Thoracic aorta (tissue), 2 donors: ENCODE measurements at regions not wholly inside any gene's neighbourhood (a gene's known extent, or its start where the extent isn't known, plus 50 kb on each side); places are given as distances from the start of the nearest gene placed in this dataset.
"Not testable (repeated sequence)": the region's sequence is repeated elsewhere in the genome, so short reads cannot be mapped to it uniquely, and the experiment has no call there.

ENCODE experiments used
- ATAC-seq: fragments of 150-250 bp; one replicate; pipeline ENCODE4 v1.8.0; 2017; ENCODE audit warnings: low read depth; ENCODE audit not compliant: insufficient number of reproducible peaks, low FRiP score
- DNase-seq: peaks from one replicate; pipeline ENCODE4 v3.0.0-alpha.2; 2020; ENCODE audit warnings: low spot score
- H3K27ac ChIP-seq, 2 donors: fragments of 200-600 bp; sonication (generic); 1 replicate in 1 of 2; 2 replicates in 1 of 2; pipeline ENCODE4 v1.5.1; 2016; ENCODE audit warnings: mild to moderate bottlenecking in 2 of 2, moderate library complexity in 2 of 2
- H3K27me3 ChIP-seq: fragments of 200-600 bp; sonication (generic); replicated peaks from 2 replicates; pipeline ENCODE4 v1.6.0; 2016; ENCODE audit warnings: mild to moderate bottlenecking; ENCODE audit not compliant: insufficient read depth
- H3K36me3 ChIP-seq: fragments of 200-600 bp; sonication (generic); one replicate; pipeline ENCODE4 v1.5.1; 2016
- H3K4me1 ChIP-seq, 2 donors: fragments of 200-600 bp; sonication (generic); 1 replicate in 1 of 2; 2 replicates in 1 of 2; pipeline versions ENCODE4 v1.5.1 to v1.6.0; 2016; ENCODE audit warnings: low read depth in 2 of 2, mild to moderate bottlenecking in 1 of 2; ENCODE audit not compliant: control insufficient read depth in 1 of 2
- H3K4me3 ChIP-seq: fragments of 200-600 bp; sonication (generic); 2 replicates; pipeline ENCODE4 v1.5.1; 2016; ENCODE audit warnings: mild to moderate bottlenecking
- H3K9me3 ChIP-seq: fragments of 200-600 bp; sonication (generic); 2 replicates; pipeline ENCODE4 v1.5.1; 2016
- TF ChIP-seq, protein P1 (sequence below): fragments of 200-600 bp; sonication (generic); IDR thresholded peaks from one replicate; pipeline ENCODE4 v1.5.1; 2019; ENCODE audit warnings: antibody characterized with exemption

DNA sequence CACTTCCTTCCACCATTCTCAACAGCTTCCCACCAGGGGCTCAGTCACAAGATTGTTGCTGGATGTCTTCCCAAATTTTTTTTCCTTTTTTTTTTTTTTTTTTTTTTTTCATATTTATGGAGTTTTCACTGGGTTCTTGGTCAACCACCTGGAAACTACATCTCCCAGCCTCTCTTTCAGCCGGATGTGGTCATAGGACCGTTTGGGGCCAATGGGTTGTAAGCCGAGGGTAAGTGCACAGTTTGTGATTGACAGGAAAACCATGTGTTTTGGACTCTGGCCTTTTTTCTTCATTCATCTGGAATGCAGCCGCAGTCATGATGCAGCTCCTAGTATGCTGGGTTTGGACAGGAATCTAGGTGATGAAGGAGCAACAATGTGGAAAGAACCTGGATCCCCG, 337.1 kb upstream of the FOXK1 start:
- H3K27ac ChIP-seq = no peak overlapping the region
- no peak for DNase-seq
- TF ChIP-seq, protein P1, sequence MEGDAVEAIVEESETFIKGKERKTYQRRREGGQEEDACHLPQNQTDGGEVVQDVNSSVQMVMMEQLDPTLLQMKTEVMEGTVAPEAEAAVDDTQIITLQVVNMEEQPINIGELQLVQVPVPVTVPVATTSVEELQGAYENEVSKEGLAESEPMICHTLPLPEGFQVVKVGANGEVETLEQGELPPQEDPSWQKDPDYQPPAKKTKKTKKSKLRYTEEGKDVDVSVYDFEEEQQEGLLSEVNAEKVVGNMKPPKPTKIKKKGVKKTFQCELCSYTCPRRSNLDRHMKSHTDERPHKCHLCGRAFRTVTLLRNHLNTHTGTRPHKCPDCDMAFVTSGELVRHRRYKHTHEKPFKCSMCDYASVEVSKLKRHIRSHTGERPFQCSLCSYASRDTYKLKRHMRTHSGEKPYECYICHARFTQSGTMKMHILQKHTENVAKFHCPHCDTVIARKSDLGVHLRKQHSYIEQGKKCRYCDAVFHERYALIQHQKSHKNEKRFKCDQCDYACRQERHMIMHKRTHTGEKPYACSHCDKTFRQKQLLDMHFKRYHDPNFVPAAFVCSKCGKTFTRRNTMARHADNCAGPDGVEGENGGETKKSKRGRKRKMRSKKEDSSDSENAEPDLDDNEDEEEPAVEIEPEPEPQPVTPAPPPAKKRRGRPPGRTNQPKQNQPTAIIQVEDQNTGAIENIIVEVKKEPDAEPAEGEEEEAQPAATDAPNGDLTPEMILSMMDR = no peak

DNA sequence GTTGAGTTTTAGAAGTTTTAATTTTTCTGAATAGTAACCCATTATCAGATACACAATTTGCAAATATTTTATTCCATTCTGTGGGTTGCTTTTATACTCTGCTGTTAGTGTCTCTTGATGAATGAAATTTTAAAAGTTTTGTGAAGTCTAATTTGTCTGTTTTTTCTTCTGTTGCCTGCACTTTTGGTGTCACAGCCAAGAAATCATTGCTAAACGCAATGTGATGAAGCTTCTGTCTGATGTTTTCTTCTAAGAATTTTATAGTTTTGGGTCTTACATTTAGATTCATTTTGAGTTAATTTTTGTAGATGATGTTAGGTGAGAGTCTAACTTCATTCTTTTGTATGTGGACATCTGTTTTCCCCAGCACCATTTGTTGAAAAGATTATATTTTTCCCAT, 330.0 kb upstream of the FOXK1 start:
- no peaks in the 10 kb centered on the region for H3K36me3 ChIP-seq
- no peaks in the 10 kb centered on the region for H3K27me3 ChIP-seq
- no peak for ATAC-seq
- TF ChIP-seq, protein P1 = no peak
- no peak overlapping the region for H3K4me3 ChIP-seq
- DNase-seq = no peak
- H3K4me1 ChIP-seq = no peaks in the 10 kb centered on the region
- H3K27ac ChIP-seq = no peak overlapping the region
- H3K9me3 ChIP-seq = no peaks in the 10 kb centered on the region

More for the DNA sequence above, 337.1 kb upstream of the FOXK1 start:
- no peak overlapping the region for H3K4me3 ChIP-seq
- no peak for ATAC-seq
- H3K4me1 ChIP-seq = no peaks in the 10 kb centered on the region
- H3K9me3 ChIP-seq = no peaks in the 10 kb centered on the region
- H3K27me3 ChIP-seq = no peaks in the 10 kb centered on the region
- H3K36me3 ChIP-seq = no peaks in the 10 kb centered on the region

DNA sequence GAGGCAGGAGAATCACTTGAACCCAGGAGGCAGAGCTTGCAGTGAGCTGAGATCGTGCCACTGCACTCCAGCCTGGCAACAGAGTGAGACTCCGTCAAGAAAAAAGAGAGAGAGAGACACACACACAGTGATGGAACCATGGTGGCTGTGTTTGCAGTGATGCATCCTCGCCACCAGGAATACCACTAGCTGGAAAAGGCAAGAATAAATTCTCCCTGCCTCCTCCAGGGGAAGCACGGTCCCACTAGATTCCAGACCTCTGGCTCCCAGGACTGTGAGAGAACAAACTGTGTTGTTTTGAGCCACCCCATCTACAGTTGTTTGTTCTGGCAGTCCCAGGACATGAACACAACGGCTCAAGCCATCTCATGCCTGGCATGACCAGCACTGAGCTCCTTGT, 320.3 kb upstream of the FOXK1 start:
- no peak for ATAC-seq

DNA sequence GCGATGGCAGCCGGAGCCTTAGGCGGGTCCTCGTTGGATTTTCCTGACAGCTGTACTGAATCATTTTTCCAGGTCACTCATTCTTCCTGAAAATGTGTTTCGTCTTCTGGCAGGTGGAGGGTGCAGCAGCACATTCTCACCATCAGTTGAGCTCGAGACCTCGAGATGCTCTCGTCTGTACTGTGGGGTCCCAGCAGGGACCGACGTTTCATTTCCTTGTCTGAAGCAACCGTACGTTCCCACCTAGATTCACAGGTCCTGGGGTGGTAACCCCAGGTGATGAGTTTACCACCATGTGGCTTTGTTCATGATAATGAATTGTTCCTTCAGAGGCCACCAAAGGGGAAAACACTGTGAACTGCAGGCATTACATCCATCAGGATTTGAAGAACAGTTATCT, 298.5 kb upstream of the FOXK1 start:
- Histone ChIP-seq H3K27ac (no peak overlapping the region), H3K36me3 (no peaks in the 10 kb centered on the region), H3K4me3 (no peak overlapping the region), H3K4me1 (peaks cover 0 to 8% of the 10 kb centered on the region in 2 donors), H3K27me3 (no peaks in the 10 kb centered on the region), H3K9me3 (peaks cover under 1% of the 10 kb centered on the region)
- DNase-seq (no peak), ATAC-seq (no peak)
- TF ChIP-seq, protein P1 = no peak

More for the DNA sequence above, 320.3 kb upstream of the FOXK1 start:
- Histone ChIP-seq H3K27me3 (no peaks in the 10 kb centered on the region), H3K27ac (no peak overlapping the region), H3K36me3 (no peaks in the 10 kb centered on the region), H3K9me3 (no peaks in the 10 kb centered on the region), H3K4me3 (no peak overlapping the region), H3K4me1 (no peaks in the 10 kb centered on the region)
- TF ChIP-seq, protein P1 = no peak
- DNase-seq = no peak

DNA sequence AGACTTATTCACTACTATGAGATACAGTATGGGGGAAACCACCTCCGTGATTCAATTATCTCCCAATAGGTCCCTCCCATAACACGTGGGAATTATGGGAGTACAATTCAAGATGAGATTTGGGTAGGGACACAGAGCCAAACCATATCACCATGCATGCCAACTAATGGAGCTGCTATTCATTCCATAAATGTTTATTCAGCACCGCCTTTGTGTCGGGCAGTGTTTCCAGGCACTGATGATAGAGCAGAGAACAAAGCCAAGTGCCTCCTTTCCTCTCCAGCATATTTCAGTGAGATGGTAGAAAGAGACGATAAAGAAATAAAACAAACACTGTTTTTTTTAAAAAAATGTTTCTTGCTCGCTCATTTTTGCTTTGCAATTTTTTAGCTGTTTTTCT, 295.9 kb upstream of the FOXK1 start:
- peaks cover 0 to 8% of the 10 kb centered on the region in 2 donors for H3K4me1 ChIP-seq
- ATAC-seq (no peak), DNase-seq (no peak)
- no peak overlapping the region for H3K4me3 ChIP-seq
- no peaks in the 10 kb centered on the region for H3K9me3 ChIP-seq
- H3K27ac ChIP-seq = no peak overlapping the region
- TF ChIP-seq, protein P1 = no peak
- no peaks in the 10 kb centered on the region for H3K27me3 ChIP-seq
- no peaks in the 10 kb centered on the region for H3K36me3 ChIP-seq

DNA sequence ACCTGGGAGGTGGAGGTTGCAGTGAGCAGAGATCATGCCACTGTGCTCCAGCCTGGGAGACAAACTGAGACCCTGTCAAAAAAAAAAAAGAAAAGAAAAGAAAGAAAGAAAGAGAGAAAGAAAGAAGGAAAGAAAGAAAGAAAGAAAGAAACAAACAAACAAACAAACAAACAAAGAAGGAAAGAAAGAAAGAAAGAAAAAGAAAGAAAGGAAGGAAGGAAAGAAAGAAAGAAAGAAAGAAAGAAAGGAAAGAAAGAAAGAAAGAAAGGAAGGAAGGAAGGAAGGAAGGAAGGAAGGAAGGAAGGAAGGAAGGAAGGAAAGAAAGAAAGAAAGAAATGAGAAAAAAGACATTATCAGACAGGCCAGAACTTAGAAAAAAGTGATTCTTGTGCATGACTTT, 291.0 kb upstream of the FOXK1 start:
- H3K4me3 ChIP-seq, H3K36me3 ChIP-seq, H3K4me1 ChIP-seq, ATAC-seq, DNase-seq, H3K9me3 ChIP-seq, H3K27ac ChIP-seq, H3K27me3 ChIP-seq: not testable (repeated sequence)
